Natural killer cell (primary cell): ENCODE measurements at regions not wholly inside any gene's neighbourhood (a gene's known extent, or its start where the extent isn't known, plus 50 kb on each side); places are given as distances from the start of the nearest gene placed in this dataset.

ENCODE experiments used
- ATAC-seq, 3 donors: fragments of 150-1000 bp in 2 of 3; fragments of 200-7000 bp in 1 of 3; cut with Tn5 transposase; 1 replicate in 1 of 3; 2 replicates in 2 of 3; pipeline ENCODE4 v1.10.0; 2021; ENCODE audit warnings: mild to moderate bottlenecking in 2 of 3, moderate library complexity in 2 of 3
- DNase-seq, 2 donors: peaks; one replicate each; pipeline versions ENCODE4 v3.0.0 to v3.0.0-alpha.2; 2013 to 2021; ENCODE audit warnings: mixed read lengths in 1 of 2
- H3K27ac ChIP-seq: one replicate; pipeline ENCODE4 v1.5.1; 2013; ENCODE audit warnings: mild to moderate bottlenecking, low read length
- H3K27me3 ChIP-seq: one replicate; pipeline ENCODE4 v1.6.1; 2013; ENCODE audit warnings: low read length; ENCODE audit not compliant: control insufficient read depth, insufficient read depth
- H3K36me3 ChIP-seq: one replicate; pipeline ENCODE4 v1.6.1; 2013; ENCODE audit warnings: low read length; ENCODE audit not compliant: control insufficient read depth, insufficient read depth
- H3K4me1 ChIP-seq: one replicate; pipeline ENCODE4 v1.6.1; 2013; ENCODE audit warnings: low read length; ENCODE audit not compliant: control insufficient read depth, insufficient read depth
- H3K4me3 ChIP-seq: one replicate; pipeline ENCODE4 v1.5.1; 2013; ENCODE audit warnings: low read length
- H3K9me3 ChIP-seq: one replicate; pipeline ENCODE4 v1.6.1; 2013; ENCODE audit warnings: low read length; ENCODE audit not compliant: control insufficient read depth, insufficient read depth
- H3K27ac Mint-ChIP-seq, 2 donors: one replicate each; pipeline ENCODE4 v1.8.0; 2022; ENCODE audit warnings: mild to moderate bottlenecking in 2 of 2, mixed read lengths in 2 of 2, moderate library complexity in 1 of 2
- H3K27me3 Mint-ChIP-seq, 2 donors: one replicate each; pipeline ENCODE4 v1.8.0; 2022; ENCODE audit warnings: low read depth in 2 of 2, mixed read lengths in 2 of 2
- H3K36me3 Mint-ChIP-seq: one replicate; pipeline ENCODE4 v1.8.0; 2022; ENCODE audit warnings: mixed read lengths
- H3K4me1 Mint-ChIP-seq, 2 donors: one replicate each; pipeline ENCODE4 v1.8.0; 2022; ENCODE audit warnings: mixed read lengths in 2 of 2
- H3K4me3 Mint-ChIP-seq: one replicate; pipeline ENCODE4 v1.8.0; 2022; ENCODE audit warnings: mild to moderate bottlenecking, moderate library complexity, mixed read lengths
- H3K9me3 Mint-ChIP-seq, 2 donors: one replicate each; pipeline ENCODE4 v1.8.0; 2022; ENCODE audit warnings: mixed read lengths in 2 of 2
- WGBS: methylation state at CpG from one replicate; pipeline ENCODE4 v1.1.7; 2013; ENCODE audit warnings: missing lambda C conversion rate; ENCODE audit not compliant: insufficient coverage; 5-methylcytosine and 5-hydroxymethylcytosine counted together
- intact Hi-C: fragments of 100-400 bp; cut with micrococcal nuclease; formaldehyde crosslinking; loops from one replicate; pipeline ENCODE4 v1.14.2; 2022
- TF ChIP-seq, protein P1 (sequence below): fragments of 200-600 bp; IDR thresholded peaks from one replicate; pipeline ENCODE4 v1.8.0; 2022; ENCODE audit warnings: antibody characterized with exemption

DNA sequence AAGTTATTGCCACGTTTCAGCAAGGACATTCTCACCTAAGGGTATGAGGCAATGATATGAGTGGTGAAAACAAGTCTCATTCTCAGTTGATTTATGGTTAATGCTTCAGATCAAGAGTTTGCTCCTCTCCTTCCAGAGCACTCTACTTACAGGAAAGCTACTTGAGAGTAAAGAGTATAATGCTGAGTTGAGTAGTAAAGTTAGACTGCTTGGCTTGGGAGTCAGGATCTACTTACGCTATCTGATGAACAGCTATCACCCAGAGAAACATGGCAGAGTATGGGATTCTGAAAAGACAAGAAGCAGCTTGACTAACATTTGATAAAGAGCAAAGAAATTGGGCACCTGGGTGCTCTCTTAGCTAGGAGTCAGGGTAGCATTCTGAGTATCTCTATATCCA, 211.8 kb downstream of the GLUD2 start:
- Mint-ChIP-seq H3K4me1 (no peaks in the 10 kb centered on the region), H3K4me3 (no peak overlapping the region), H3K27me3 (no peaks in the 10 kb centered on the region), H3K36me3 (no peaks in the 10 kb centered on the region), H3K27ac (no peak overlapping the region), H3K9me3 (peaks cover 0 to 2% of the 10 kb centered on the region in 2 donors)
- intact Hi-C loops: no loop called here
- 100% methylated on average over 1 of the region's 2 CpGs for WGBS
- no peak overlapping the region for H3K4me3 ChIP-seq
- no peaks in the 10 kb centered on the region for H3K36me3 ChIP-seq
- no peaks in the 10 kb centered on the region for H3K4me1 ChIP-seq
- H3K27ac ChIP-seq: no peak overlapping the region
- ATAC-seq (no peak), DNase-seq (no peak)
- no peaks in the 10 kb centered on the region for H3K27me3 ChIP-seq
- no peaks in the 10 kb centered on the region for H3K9me3 ChIP-seq
- TF ChIP-seq, protein P1, sequence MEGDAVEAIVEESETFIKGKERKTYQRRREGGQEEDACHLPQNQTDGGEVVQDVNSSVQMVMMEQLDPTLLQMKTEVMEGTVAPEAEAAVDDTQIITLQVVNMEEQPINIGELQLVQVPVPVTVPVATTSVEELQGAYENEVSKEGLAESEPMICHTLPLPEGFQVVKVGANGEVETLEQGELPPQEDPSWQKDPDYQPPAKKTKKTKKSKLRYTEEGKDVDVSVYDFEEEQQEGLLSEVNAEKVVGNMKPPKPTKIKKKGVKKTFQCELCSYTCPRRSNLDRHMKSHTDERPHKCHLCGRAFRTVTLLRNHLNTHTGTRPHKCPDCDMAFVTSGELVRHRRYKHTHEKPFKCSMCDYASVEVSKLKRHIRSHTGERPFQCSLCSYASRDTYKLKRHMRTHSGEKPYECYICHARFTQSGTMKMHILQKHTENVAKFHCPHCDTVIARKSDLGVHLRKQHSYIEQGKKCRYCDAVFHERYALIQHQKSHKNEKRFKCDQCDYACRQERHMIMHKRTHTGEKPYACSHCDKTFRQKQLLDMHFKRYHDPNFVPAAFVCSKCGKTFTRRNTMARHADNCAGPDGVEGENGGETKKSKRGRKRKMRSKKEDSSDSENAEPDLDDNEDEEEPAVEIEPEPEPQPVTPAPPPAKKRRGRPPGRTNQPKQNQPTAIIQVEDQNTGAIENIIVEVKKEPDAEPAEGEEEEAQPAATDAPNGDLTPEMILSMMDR: no peak

DNA sequence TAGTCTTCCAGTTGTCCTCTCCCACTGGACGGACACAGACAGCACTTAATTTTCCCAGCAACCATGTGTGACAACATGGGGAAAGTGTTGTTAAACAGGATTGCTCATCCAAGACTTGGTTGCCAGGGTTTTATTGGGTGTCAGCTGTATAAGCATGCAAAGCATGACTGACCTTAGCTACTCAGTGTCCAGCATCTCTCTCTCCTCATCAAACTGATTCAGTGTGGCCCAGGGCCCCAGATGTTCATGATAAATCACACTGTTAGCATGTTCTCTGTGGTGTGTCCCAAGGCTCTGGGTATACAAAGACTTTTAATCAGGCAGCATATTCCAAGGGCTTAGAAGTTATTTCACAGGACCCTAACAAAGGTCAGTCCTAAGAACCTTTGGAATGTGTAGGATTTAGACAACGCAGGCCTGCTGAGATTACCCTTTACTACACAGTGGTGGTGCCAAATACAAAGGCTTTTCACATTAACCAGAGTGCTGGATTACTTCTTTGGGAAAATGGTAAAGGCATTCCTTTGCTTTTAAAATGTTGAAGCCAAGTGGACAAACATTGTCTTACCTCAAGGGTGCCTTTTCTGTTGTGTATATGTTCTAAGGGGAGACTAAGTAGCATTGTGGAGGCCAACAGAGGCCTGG, 213.3 kb downstream of the GLUD2 start:
- H3K27ac Mint-ChIP-seq: no peak overlapping the region

DNA sequence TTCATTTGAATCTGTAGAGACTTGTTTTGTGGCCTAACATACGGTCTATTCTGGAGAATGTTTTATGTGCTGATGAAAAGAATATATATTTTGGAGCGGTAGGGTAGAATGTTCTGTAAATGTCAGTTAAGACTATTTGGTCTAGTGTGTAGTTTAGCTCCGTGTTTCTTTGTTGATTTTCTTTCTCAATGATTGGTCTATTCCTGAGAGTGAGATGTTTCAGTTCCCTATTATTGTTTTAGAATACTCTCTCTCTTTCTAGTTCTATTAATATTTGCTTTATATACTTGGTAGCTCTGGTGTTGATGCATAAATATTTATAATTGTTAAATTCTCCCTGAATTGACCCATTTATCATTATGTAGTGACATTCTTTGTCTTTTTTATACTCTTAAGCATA, 236.5 kb downstream of the GLUD2 start:
- Mint-ChIP-seq H3K36me3 (no peaks in the 10 kb centered on the region), H3K4me1 (no peaks in the 10 kb centered on the region), H3K27ac (no peak overlapping the region), H3K4me3 (no peak overlapping the region), H3K27me3 (no peaks in the 10 kb centered on the region), H3K9me3 (peaks cover 2 to 5% of the 10 kb centered on the region in 2 donors)
- 71% methylated on average over 3 of the region's 3 CpGs for WGBS
- no peak overlapping the region for H3K4me3 ChIP-seq
- no peaks in the 10 kb centered on the region for H3K9me3 ChIP-seq
- intact Hi-C loops: no loop called here
- ATAC-seq (no peak), DNase-seq (no peak)
- TF ChIP-seq, protein P1: no peak
- no peaks in the 10 kb centered on the region for H3K4me1 ChIP-seq
- H3K36me3 ChIP-seq: no peaks in the 10 kb centered on the region
- H3K27me3 ChIP-seq: no peaks in the 10 kb centered on the region
- no peak overlapping the region for H3K27ac ChIP-seq

More for the DNA sequence above, 213.3 kb downstream of the GLUD2 start:
- no peaks in the 10 kb centered on the region for H3K36me3 Mint-ChIP-seq
- DNase-seq: no peak
- no peak for ATAC-seq
- Histone ChIP-seq H3K36me3 (no peaks in the 10 kb centered on the region), H3K9me3 (no peaks in the 10 kb centered on the region), H3K4me1 (no peaks in the 10 kb centered on the region), H3K27ac (no peak overlapping the region), H3K4me3 (no peak overlapping the region), H3K27me3 (no peaks in the 10 kb centered on the region)
- no CpG with 5 or more reads among the region's 2 CpGs for WGBS
- peaks cover 0 to 2% of the 10 kb centered on the region in 2 donors for H3K9me3 Mint-ChIP-seq
- intact Hi-C loops: no loop called here
- H3K4me1 Mint-ChIP-seq: no peaks in the 10 kb centered on the region
- no peaks in the 10 kb centered on the region for H3K27me3 Mint-ChIP-seq
- H3K4me3 Mint-ChIP-seq: no peak overlapping the region
- TF ChIP-seq, protein P1: no peak

DNA sequence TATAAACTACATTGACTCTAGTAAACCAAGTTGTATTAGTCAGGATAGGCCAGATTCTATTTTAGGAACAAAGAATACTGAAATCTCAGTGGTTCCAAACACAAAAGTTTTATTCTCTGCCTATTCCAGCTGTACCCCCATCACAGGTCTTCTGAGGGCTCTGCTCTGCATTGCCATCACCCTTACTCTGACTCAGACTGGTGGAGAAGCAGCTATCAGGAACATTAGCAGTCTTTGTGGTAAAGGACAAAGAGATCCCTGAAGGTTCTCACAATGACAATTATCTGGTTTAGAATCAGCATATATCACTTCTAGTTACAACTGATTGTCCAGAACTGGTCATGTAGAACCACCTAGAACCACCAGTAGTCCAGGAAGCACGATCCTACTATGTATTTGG, 251.1 kb downstream of the GLUD2 start:
- intact Hi-C loops: no loop called here
- Mint-ChIP-seq H3K4me3 (no peak overlapping the region), H3K27me3 (no peaks in the 10 kb centered on the region), H3K36me3 (no peaks in the 10 kb centered on the region), H3K27ac (no peak overlapping the region), H3K9me3 (peaks cover 0 to 3% of the 10 kb centered on the region in 2 donors), H3K4me1 (no peaks in the 10 kb centered on the region)
- H3K4me3 ChIP-seq: no peak overlapping the region
- DNase-seq: no peak
- H3K27ac ChIP-seq: no peak overlapping the region
- no peaks in the 10 kb centered on the region for H3K27me3 ChIP-seq
- no peaks in the 10 kb centered on the region for H3K4me1 ChIP-seq
- no peaks in the 10 kb centered on the region for H3K9me3 ChIP-seq
- H3K36me3 ChIP-seq: no peaks in the 10 kb centered on the region
- no CpG with 5 or more reads among the region's 1 CpG for WGBS
- ATAC-seq: no peak
- TF ChIP-seq, protein P1: no peak
